HG02852 (cell line): ENCODE measurements at regions not wholly inside any gene's neighbourhood (a gene's known extent, or its start where the extent isn't known, plus 50 kb on each side); places are given as distances from the start of the nearest gene placed in this dataset.

Source experiments
- ATAC-seq: cut with Tn5 transposase; IDR thresholded peaks from one replicate; pipeline ENCODE4 v1.9.1; 2021; ENCODE audit warnings: mild to moderate bottlenecking, moderate library complexity; ENCODE audit not compliant: unreplicated experiment

GRCh38 chr12:58131986-58132755 lies 190.8 kb downstream of the ATP23 start:
- no peak for ATAC-seq

DNA sequence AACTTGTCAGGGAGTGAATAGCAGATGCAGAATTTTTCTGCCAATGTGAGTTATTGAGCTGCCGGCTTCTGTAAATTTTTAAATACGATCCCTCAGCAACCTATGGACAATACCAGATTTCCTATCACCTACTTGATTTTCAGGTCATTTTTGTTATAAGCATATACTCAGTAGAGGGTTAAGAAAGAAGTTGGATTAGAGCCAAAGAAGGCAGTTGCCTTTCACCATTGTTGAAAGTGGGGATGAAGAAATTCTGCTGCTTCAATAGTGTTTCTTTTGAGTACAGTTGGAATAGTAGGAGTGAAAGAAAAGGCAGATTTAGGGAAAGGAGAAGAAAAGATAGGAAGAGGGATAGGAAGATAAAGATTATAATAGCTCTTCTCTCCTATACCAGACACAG lies 197.1 kb downstream of the ATP23 start:
- no peak for ATAC-seq

- ATAC-seq, result no peak
These were observed 198.5 kb downstream of the ATP23 start for GRCh38 chr12:58139894-58140293.

DNA sequence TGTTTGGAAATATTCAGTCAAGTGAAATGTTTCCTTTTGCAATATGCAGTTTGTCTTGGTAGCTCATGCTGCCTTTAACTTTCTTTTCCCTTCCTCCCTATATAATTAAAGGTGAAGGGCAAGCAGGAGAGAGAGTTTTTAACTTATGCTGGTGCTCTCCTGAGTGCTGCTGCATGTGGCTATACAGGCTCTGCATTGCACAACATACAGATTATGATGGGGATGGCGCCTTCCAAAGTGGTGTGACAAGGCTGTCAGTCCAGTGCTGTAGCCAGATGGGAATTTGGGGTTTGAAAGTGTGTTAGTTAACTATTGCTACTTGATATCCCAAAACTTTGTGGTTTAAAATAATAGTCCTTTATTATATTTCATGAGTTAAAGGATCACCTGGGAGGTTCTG lies 199.0 kb downstream of the ATP23 start:
- no peak for ATAC-seq

DNA sequence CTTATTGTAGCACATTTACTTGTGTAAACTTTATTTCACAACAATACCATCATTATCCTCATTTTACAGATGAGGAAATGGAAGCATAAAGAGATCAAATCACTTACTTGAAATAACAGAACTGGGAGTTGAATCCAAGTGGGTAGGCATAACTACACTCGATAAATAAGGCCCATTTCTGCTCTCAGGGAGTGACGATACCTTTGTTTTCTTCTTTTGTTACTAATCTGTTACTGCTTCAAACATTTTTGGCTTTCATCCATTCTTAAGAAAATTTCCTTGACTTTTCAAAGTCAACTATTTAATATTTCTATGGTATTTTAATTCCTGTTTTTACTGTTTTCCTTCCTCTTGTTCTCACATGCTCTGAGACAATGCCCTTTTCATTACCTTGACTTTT lies 201.6 kb downstream of the ATP23 start:
- no peak for ATAC-seq

DNA sequence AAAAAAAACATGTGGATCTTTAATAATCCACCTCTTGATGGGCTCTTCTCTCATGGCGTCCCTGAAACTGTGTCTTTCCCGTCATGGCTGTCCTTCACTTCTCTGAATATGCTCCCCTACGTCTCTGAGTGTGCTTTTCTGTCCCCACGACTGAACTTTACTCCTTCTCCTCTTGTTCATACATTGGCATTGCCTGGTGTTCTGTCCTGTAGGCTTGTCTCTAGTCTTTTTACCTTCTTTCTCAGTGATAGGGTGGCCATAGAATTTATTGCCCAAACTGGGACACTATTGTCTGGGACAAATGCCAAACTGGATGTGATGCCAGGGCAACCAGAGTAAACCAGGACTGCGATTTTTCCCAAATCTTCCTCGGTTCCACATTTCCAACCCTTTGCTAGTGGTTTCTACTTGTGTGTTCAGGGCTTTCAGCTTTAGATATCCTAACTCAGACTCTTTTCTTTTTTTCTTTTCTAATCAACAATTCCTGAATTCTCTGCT lies 202.2 kb downstream of the ATP23 start:
- no peak for ATAC-seq

- no peak for ATAC-seq
These were observed 207.0 kb downstream of the ATP23 start for GRCh38 chr12:58148405-58148804.

DNA sequence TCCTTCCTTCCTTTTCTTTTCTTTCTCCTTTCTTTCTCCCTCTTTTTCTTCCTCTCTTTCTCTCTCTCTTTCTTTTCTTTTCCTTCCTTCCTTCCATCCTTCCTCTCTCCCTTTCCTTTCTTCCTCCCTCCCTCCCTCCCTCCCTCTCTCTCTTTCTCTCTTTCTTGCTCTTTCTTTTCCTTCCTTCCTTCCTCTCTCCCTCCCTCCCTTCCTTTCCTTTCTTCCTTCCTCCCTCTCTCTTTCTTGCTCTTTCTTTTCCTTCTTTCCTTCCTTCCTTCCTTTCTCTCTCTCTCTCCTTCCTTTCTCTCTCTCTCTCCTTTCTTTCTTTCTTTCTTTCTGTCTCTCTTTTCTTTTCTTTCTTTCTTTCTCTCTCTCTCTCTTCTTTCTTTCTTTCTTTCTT lies 207.6 kb downstream of the ATP23 start:
- no peak for ATAC-seq

DNA sequence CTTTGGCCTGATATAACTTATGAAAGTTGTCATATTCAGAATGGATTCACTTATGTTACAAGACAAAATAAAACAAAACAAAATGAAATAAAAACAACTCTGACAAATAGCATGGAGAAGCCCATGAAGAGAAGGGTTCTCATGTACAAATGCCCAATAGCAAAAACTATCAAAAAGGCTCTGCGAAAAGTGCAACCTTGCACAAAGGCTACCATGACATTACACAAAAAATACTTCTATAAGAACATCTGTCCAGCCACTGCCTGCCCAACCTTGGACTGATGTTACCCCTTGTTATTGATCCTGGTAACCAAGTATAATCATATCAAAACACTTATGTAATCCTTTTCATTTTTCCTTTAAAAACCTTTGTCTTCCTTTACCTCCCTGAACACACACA lies 213.0 kb downstream of the ATP23 start:
- ATAC-seq, result no peak

DNA sequence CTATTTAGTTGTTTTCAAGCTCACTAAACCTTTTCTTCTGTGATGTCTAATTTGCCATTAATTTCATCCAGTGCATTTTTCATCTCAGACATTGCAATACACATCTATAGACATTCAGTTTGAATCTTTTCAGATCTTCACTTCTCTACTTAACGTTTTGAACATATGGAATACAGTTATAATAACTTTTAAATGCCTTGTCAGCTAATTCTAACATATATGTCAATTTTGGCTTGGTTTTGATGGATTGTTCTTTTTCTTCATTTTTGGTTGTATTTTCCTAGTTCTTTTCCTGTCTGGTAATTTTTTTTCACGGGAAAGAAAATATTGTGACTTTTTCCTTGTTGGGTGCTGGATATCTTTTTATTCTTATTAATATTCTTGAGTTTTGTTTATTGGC lies 215.3 kb downstream of the ATP23 start:
- ATAC-seq, result no peak

GRCh38 chr12:58159941-58160340 lies 218.6 kb downstream of the ATP23 start:
- ATAC-seq, result no peak

DNA sequence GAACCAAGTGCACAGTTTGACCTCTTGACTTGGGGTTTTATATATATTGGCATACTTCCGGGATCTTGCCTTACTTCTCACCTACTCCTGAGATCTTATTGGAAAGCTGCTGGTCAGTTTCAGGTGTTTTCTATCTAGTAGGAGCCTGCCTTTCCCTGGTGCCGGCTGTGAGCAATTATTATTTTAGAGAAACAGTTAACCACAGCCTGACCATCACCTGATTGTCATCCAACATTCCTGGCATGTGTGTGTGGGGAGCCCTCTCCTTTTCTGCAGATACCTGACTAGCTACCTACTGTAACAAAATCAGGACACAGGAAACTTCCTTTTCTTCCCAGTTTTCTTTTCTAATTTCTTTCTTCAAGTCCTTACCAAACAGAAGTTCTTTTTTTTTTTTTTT lies 220.4 kb downstream of the ATP23 start:
- no peak for ATAC-seq

- no peak for ATAC-seq
These were observed 221.7 kb downstream of the ATP23 start for GRCh38 chr12:58163021-58163420.

DNA sequence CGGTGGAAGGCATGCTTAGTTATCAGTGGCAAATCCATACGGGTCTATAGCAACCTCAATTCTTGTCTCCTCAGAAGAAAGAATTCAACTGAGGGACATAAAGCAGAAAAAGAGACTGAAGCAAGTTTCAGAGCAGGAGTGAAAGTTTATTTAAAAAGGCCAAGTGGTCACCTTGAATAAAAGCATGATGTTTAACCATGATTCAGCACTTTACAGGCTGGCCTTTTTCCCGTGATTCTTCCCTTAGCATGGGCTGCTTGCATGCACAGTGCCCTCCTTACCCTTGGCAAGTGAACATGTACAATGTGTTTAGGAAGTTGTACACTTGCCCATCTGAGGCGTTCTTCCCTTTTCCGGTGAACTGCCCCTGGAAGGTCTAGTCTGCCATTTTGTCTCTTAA lies 225.3 kb downstream of the ATP23 start:
- no peak for ATAC-seq

DNA sequence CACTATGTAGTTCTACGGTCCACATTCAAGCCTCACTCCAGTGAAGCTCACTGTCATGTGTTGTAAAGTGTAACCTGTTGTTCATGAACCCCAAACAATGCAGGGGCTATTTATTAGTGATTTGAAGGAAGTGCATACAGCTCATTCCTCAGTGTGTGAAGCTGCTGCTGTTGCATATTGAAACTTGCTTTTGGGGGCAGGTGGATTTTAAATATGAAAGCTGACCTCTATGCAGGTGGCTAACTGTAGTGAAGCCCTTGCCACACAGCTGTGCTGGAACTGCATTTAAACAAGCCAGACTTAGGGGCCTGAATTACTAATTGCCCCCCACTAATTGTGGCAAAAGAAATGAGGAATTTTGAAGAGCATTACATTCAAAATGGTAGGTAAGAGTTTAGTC lies 226.3 kb downstream of the ATP23 start:
- ATAC-seq, result no peak

- ATAC-seq, result no peak
These were observed 228.5 kb downstream of the ATP23 start for GRCh38 chr12:58169826-58170225.

DNA sequence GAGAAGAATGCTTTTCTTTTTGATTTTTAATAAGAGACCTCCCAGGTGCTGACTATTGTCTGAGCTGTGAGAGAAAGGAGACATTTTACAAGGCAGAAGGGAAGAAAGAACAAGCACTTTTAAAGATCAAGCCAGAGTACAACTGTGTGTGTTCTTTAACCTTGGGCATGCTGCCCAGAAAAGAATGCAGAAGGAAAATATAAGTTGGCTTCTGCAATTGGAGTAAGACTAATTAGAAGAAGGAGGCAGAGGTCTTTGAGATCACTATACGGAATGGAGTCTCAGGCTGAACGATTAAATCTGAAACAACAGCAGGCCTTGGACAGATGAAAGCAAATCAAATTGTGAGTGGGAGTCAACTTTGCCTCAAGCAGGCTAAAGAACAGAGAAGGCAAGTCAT lies 230.5 kb downstream of the ATP23 start:
- ATAC-seq, result no peak

- ATAC-seq, result no peak
These were observed 231.2 kb downstream of the ATP23 start for GRCh38 chr12:58172433-58173073.

- no peak for ATAC-seq
These were observed 232.9 kb downstream of the ATP23 start for GRCh38 chr12:58174316-58174715.

GRCh38 chr12:58176296-58176869 lies 235.0 kb downstream of the ATP23 start:
- no peak for ATAC-seq

- no peak for ATAC-seq
These were observed 236.0 kb downstream of the ATP23 start for GRCh38 chr12:58177366-58177765.

DNA sequence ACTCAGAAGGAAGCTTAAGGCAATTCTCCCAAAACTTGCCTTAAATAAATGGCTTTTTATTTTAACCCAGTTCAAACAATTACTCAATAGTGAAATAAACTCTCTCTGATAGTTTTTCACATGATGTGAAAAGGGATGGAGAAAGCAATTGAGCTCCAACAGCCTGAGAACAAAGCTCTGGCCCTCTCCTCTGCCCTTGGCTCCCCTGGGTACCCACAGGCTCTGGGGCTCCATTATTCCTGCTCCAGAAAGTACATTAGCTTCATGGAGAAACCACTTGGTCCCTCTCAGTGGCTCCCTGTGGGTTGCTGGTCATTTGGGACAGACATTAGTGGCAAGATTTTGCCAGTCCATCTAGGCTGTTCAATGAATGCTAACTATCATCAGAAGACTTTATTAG lies 242.8 kb downstream of the ATP23 start:
- no peak for ATAC-seq
